GM12878 (cell line): ENCODE measurements at regions not wholly inside any gene's neighbourhood (a gene's known extent, or its start where the extent isn't known, plus 50 kb on each side); places are given as distances from the start of the nearest gene placed in this dataset.

ENCODE experiments used
- CREB1 ChIP-seq: IDR thresholded peaks from 2 replicates; pipeline ENCODE4 v1.6.1; 2012; ENCODE audit warnings: low read depth, mild to moderate bottlenecking, inconsistent platforms
- EP300 ChIP-seq, 2 experiments: fragments of 150-350 bp in 1 of 2; IDR thresholded peaks; 2 replicates each; pipeline ENCODE4 v1.6.1; 2011 to 2012; ENCODE audit warnings: low read depth in 2 of 2, low read length in 2 of 2, borderline replicate concordance in 1 of 2, improper control_type of control experiment in 1 of 2, inconsistent platforms in 1 of 2; ENCODE audit not compliant: control insufficient read depth in 1 of 2
- IKZF2 ChIP-seq, 2 experiments: fragments of 450-650 bp; IDR thresholded peaks; 2 replicates each; pipeline ENCODE4 v1.6.1; 2017; ENCODE audit warnings: mild to moderate bottlenecking in 2 of 2, moderate library complexity in 2 of 2
- IRF4 ChIP-seq: IDR thresholded peaks from 2 replicates; pipeline ENCODE4 v1.6.1; 2011; ENCODE audit warnings: low read depth, low read length
- JUNB ChIP-seq: IDR thresholded peaks from 2 replicates; pipeline ENCODE4 v1.6.1; 2016; ENCODE audit warnings: antibody characterized with exemption, mild to moderate bottlenecking
- MEF2B ChIP-seq: fragments of 450-650 bp; IDR thresholded peaks from 2 replicates; pipeline ENCODE4 v1.6.1; 2018; ENCODE audit warnings: mild to moderate bottlenecking, moderate library complexity; ENCODE audit not compliant: partially characterized antibody, poor library complexity, severe bottlenecking
- MXI1 ChIP-seq: fragments of 150-350 bp; IDR thresholded peaks from 2 replicates; pipeline ENCODE4 v1.6.1; 2011; ENCODE audit warnings: low read depth, mild to moderate bottlenecking, inconsistent platforms, low read length, improper control_type of control experiment
- NR2F1 ChIP-seq: fragments of 450-650 bp; conservative IDR thresholded peaks from 2 replicates; pipeline ENCODE4 v1.6.1; 2017; ENCODE audit warnings: mild to moderate bottlenecking
- SRF ChIP-seq, 2 experiments: IDR thresholded peaks; 2 replicates each; pipeline ENCODE4 v1.6.1; 2011; ENCODE audit warnings: low read depth in 2 of 2, low read length in 2 of 2, mild to moderate bottlenecking in 1 of 2, moderate library complexity in 1 of 2
- TCF7 ChIP-seq: IDR thresholded peaks from 2 replicates; pipeline ENCODE4 v1.6.1; 2014; ENCODE audit warnings: antibody characterized with exemption, borderline replicate concordance
- ZNF384 ChIP-seq: IDR thresholded peaks from 2 replicates; pipeline ENCODE4 v1.6.1; 2012; ENCODE audit warnings: low read depth, mild to moderate bottlenecking, low read length, improper control_type of control experiment, borderline replicate concordance
- TF ChIP-seq, protein P1 (sequence below): fragments of 450-650 bp; IDR thresholded peaks from 2 replicates; pipeline ENCODE4 v1.6.1; 2016; ENCODE audit warnings: mild to moderate bottlenecking
- TF ChIP-seq, protein P2 (sequence below): IDR thresholded peaks from 2 replicates; pipeline ENCODE4 v1.6.1; 2012; ENCODE audit warnings: low read length, inconsistent platforms
- TF ChIP-seq, protein P3 (sequence below): fragments of 450-650 bp; IDR thresholded peaks from 2 replicates; pipeline ENCODE4 v1.6.1; 2017; ENCODE audit warnings: mild to moderate bottlenecking, moderate library complexity
- TF ChIP-seq, protein P4 (sequence below): IDR thresholded peaks from 2 replicates; pipeline ENCODE4 v1.6.1; 2012; ENCODE audit warnings: improper control_type of control experiment, low read depth, low read length; ENCODE audit not compliant: insufficient replicate concordance
- TF ChIP-seq, protein P5 (sequence below): fragments of 450-650 bp; IDR thresholded peaks from 2 replicates; pipeline ENCODE4 v1.6.1; 2018; ENCODE audit warnings: mild to moderate bottlenecking, low read depth, moderate library complexity; ENCODE audit not compliant: partially characterized antibody

DNA sequence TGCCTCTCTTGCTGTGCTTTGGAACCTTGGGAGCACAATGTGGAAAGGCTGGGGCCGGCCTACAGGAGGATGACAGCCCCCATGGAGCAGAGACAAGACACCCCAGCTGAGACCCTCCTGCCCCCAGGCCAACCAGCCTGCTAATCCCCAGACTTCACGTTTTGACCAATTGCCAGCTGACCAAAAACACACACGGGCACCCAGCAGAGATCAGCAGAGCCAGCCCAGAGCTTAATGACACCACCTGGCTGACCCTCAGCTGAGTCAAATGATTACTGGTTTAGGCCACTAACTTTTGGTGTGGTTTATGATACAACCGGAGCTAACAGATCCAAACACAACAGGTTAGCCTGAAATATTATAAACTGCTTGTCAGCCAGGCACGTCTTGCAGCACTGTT, 111.2 kb upstream of the KIF5B start (continued):
- TF ChIP-seq EP300 (IDR thresholded peaks at IDR 0.05; ENCODE audit: borderline replicate concordance in 1 of 2, control insufficient read depth in 1 of 2, low read depth in 2 of 2, low read length in 2 of 2) (no peak), MXI1 (no peak), JUNB (peak; percentile 65), IRF4 (peak; percentile 76; the same call in 1 of the 2 replicates), MEF2B (no peak), IKZF2 (IDR thresholded peaks at IDR 0.05) (no peak), SRF (IDR thresholded peaks at IDR 0.05; ENCODE audit: low read depth in 2 of 2, low read length in 2 of 2) (no peak), NR2F1 (no peak; the same call in 1 of the 2 replicates), TCF7 (peak; percentile 77; the same call in 1 of the 2 replicates), CREB1 (no peak), ZNF384 (no peak)
- TF ChIP-seq, protein P1, sequence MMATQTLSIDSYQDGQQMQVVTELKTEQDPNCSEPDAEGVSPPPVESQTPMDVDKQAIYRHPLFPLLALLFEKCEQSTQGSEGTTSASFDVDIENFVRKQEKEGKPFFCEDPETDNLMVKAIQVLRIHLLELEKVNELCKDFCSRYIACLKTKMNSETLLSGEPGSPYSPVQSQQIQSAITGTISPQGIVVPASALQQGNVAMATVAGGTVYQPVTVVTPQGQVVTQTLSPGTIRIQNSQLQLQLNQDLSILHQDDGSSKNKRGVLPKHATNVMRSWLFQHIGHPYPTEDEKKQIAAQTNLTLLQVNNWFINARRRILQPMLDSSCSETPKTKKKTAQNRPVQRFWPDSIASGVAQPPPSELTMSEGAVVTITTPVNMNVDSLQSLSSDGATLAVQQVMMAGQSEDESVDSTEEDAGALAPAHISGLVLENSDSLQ = no peak
- TF ChIP-seq, protein P2, sequence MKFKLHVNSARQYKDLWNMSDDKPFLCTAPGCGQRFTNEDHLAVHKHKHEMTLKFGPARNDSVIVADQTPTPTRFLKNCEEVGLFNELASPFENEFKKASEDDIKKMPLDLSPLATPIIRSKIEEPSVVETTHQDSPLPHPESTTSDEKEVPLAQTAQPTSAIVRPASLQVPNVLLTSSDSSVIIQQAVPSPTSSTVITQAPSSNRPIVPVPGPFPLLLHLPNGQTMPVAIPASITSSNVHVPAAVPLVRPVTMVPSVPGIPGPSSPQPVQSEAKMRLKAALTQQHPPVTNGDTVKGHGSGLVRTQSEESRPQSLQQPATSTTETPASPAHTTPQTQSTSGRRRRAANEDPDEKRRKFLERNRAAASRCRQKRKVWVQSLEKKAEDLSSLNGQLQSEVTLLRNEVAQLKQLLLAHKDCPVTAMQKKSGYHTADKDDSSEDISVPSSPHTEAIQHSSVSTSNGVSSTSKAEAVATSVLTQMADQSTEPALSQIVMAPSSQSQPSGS = no peak
- TF ChIP-seq, protein P3, sequence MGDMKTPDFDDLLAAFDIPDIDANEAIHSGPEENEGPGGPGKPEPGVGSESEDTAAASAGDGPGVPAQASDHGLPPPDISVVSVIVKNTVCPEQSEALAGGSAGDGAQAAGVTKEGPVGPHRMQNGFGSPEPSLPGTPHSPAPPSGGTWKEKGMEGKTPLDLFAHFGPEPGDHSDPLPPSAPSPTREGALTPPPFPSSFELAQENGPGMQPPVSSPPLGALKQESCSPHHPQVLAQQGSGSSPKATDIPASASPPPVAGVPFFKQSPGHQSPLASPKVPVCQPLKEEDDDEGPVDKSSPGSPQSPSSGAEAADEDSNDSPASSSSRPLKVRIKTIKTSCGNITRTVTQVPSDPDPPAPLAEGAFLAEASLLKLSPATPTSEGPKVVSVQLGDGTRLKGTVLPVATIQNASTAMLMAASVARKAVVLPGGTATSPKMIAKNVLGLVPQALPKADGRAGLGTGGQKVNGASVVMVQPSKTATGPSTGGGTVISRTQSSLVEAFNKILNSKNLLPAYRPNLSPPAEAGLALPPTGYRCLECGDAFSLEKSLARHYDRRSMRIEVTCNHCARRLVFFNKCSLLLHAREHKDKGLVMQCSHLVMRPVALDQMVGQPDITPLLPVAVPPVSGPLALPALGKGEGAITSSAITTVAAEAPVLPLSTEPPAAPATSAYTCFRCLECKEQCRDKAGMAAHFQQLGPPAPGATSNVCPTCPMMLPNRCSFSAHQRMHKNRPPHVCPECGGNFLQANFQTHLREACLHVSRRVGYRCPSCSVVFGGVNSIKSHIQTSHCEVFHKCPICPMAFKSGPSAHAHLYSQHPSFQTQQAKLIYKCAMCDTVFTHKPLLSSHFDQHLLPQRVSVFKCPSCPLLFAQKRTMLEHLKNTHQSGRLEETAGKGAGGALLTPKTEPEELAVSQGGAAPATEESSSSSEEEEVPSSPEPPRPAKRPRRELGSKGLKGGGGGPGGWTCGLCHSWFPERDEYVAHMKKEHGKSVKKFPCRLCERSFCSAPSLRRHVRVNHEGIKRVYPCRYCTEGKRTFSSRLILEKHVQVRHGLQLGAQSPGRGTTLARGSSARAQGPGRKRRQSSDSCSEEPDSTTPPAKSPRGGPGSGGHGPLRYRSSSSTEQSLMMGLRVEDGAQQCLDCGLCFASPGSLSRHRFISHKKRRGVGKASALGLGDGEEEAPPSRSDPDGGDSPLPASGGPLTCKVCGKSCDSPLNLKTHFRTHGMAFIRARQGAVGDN = no peak
- TF ChIP-seq, protein P4, sequence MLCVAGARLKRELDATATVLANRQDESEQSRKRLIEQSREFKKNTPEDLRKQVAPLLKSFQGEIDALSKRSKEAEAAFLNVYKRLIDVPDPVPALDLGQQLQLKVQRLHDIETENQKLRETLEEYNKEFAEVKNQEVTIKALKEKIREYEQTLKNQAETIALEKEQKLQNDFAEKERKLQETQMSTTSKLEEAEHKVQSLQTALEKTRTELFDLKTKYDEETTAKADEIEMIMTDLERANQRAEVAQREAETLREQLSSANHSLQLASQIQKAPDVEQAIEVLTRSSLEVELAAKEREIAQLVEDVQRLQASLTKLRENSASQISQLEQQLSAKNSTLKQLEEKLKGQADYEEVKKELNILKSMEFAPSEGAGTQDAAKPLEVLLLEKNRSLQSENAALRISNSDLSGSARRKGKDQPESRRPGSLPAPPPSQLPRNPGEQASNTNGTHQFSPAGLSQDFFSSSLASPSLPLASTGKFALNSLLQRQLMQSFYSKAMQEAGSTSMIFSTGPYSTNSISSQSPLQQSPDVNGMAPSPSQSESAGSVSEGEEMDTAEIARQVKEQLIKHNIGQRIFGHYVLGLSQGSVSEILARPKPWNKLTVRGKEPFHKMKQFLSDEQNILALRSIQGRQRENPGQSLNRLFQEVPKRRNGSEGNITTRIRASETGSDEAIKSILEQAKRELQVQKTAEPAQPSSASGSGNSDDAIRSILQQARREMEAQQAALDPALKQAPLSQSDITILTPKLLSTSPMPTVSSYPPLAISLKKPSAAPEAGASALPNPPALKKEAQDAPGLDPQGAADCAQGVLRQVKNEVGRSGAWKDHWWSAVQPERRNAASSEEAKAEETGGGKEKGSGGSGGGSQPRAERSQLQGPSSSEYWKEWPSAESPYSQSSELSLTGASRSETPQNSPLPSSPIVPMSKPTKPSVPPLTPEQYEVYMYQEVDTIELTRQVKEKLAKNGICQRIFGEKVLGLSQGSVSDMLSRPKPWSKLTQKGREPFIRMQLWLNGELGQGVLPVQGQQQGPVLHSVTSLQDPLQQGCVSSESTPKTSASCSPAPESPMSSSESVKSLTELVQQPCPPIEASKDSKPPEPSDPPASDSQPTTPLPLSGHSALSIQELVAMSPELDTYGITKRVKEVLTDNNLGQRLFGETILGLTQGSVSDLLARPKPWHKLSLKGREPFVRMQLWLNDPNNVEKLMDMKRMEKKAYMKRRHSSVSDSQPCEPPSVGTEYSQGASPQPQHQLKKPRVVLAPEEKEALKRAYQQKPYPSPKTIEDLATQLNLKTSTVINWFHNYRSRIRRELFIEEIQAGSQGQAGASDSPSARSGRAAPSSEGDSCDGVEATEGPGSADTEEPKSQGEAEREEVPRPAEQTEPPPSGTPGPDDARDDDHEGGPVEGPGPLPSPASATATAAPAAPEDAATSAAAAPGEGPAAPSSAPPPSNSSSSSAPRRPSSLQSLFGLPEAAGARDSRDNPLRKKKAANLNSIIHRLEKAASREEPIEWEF = no peak
- TF ChIP-seq, protein P5, sequence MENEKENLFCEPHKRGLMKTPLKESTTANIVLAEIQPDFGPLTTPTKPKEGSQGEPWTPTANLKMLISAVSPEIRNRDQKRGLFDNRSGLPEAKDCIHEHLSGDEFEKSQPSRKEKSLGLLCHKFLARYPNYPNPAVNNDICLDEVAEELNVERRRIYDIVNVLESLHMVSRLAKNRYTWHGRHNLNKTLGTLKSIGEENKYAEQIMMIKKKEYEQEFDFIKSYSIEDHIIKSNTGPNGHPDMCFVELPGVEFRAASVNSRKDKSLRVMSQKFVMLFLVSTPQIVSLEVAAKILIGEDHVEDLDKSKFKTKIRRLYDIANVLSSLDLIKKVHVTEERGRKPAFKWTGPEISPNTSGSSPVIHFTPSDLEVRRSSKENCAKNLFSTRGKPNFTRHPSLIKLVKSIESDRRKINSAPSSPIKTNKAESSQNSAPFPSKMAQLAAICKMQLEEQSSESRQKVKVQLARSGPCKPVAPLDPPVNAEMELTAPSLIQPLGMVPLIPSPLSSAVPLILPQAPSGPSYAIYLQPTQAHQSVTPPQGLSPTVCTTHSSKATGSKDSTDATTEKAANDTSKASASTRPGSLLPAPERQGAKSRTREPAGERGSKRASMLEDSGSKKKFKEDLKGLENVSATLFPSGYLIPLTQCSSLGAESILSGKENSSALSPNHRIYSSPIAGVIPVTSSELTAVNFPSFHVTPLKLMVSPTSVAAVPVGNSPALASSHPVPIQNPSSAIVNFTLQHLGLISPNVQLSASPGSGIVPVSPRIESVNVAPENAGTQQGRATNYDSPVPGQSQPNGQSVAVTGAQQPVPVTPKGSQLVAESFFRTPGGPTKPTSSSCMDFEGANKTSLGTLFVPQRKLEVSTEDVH = no peak
